Liver (tissue), 8 donors: ENCODE measurements at regions not wholly inside any gene's neighbourhood (a gene's known extent, or its start where the extent isn't known, plus 50 kb on each side); places are given as distances from the start of the nearest gene placed in this dataset.

Experiments
- DNase-seq: peaks from one replicate; pipeline ENCODE4 v3.0.0-alpha.2; 2017; ENCODE audit warnings: low spot score
- H3K27ac ChIP-seq, 2 donors: one replicate each; pipeline ENCODE4 v1.7.0; 2013; ENCODE audit warnings: inconsistent platforms in 2 of 2, low read length in 2 of 2, control low read depth in 1 of 2, low read depth in 1 of 2, mild to moderate bottlenecking in 1 of 2
- H3K27me3 ChIP-seq, 4 donors: one replicate each; pipeline versions ENCODE4 v1.6.1 to v1.7.0; 2013; ENCODE audit warnings: low read length in 3 of 4, inconsistent platforms in 1 of 4, mild to moderate bottlenecking in 1 of 4, moderate library complexity in 1 of 4; ENCODE audit not compliant: control insufficient read depth in 4 of 4, insufficient read depth in 4 of 4
- H3K36me3 ChIP-seq, 4 donors: one replicate each; pipeline versions ENCODE4 v1.6.1 to v1.7.0; 2013; ENCODE audit warnings: low read length in 3 of 4, mild to moderate bottlenecking in 3 of 4, low read depth in 1 of 4, moderate library complexity in 1 of 4; ENCODE audit not compliant: control insufficient read depth in 4 of 4, insufficient read depth in 3 of 4
- H3K4me1 ChIP-seq, 4 donors: one replicate each; pipeline versions ENCODE4 v1.6.1 to v1.7.0; 2013; ENCODE audit warnings: low read length in 3 of 4, mild to moderate bottlenecking in 3 of 4, moderate library complexity in 1 of 4; ENCODE audit not compliant: control insufficient read depth in 4 of 4, insufficient read depth in 4 of 4
- H3K4me3 ChIP-seq, 3 donors: one replicate each; pipeline versions ENCODE4 v1.6.1 to v1.7.0; 2013; ENCODE audit warnings: low read length in 3 of 3, control low read depth in 1 of 3, low read depth in 1 of 3, mild to moderate bottlenecking in 1 of 3
- H3K9ac ChIP-seq, 2 donors: one replicate each; pipeline ENCODE4 v1.7.0; 2013; ENCODE audit warnings: low read length in 2 of 2, mild to moderate bottlenecking in 2 of 2, moderate library complexity in 2 of 2, control low read depth in 1 of 2, low read depth in 1 of 2
- H3K9me3 ChIP-seq, 4 donors: one replicate each; pipeline versions ENCODE4 v1.6.1 to v1.7.0; 2013; ENCODE audit warnings: low read length in 3 of 4; ENCODE audit not compliant: control insufficient read depth in 4 of 4
- ATF3 ChIP-seq: IDR thresholded peaks from 2 replicates; pipeline ENCODE4 v1.6.1; 2016; ENCODE audit warnings: antibody characterized with exemption
- CTCF ChIP-seq: fragments of 150-350 bp; IDR thresholded peaks from 2 replicates; pipeline ENCODE4 v1.5.1; 2017; ENCODE audit warnings: improper control_type of control experiment, low read depth, low read length; ENCODE audit not compliant: missing input control
- EGR1 ChIP-seq, 2 donors: IDR thresholded peaks; 2 replicates each; pipeline ENCODE4 v1.6.1; 2016 to 2018; ENCODE audit warnings: antibody characterized with exemption in 2 of 2, low read depth in 2 of 2
- FOXA1 ChIP-seq: IDR thresholded peaks from 2 replicates; pipeline ENCODE4 v1.6.1; 2016; ENCODE audit warnings: antibody characterized with exemption
- FOXA2 ChIP-seq: IDR thresholded peaks from 2 replicates; pipeline ENCODE4 v1.6.1; 2016; ENCODE audit warnings: antibody characterized with exemption
- GABPA ChIP-seq, 2 donors: IDR thresholded peaks in 1 of 2; conservative IDR thresholded peaks in 1 of 2; 2 replicates each; pipeline ENCODE4 v1.6.1; 2016; ENCODE audit warnings: antibody characterized with exemption in 2 of 2, mild to moderate bottlenecking in 1 of 2, moderate library complexity in 1 of 2
- HNF4A ChIP-seq, 2 donors: conservative IDR thresholded peaks; 2 replicates each; pipeline ENCODE4 v1.6.1; 2016; ENCODE audit warnings: antibody characterized with exemption in 2 of 2, mild to moderate bottlenecking in 2 of 2
- HNF4G ChIP-seq: IDR thresholded peaks from 2 replicates; pipeline ENCODE4 v1.6.1; 2016; ENCODE audit warnings: antibody characterized with exemption
- JUND ChIP-seq, 2 donors: IDR thresholded peaks; 2 replicates each; pipeline ENCODE4 v1.6.1; 2016; ENCODE audit warnings: antibody characterized with exemption in 2 of 2
- MAX ChIP-seq: IDR thresholded peaks from 2 replicates; pipeline ENCODE4 v1.6.1; 2016; ENCODE audit warnings: antibody characterized with exemption
- NR2F2 ChIP-seq: IDR thresholded peaks from 2 replicates; pipeline ENCODE4 v1.6.1; 2016; ENCODE audit warnings: antibody characterized with exemption
- RAD21 ChIP-seq, 2 donors: IDR thresholded peaks; 2 replicates each; pipeline ENCODE4 v1.6.1; 2016; ENCODE audit warnings: antibody characterized with exemption in 2 of 2, mild to moderate bottlenecking in 2 of 2
- REST ChIP-seq: IDR thresholded peaks from 2 replicates; pipeline ENCODE4 v1.6.1; 2016; ENCODE audit warnings: antibody characterized with exemption, mild to moderate bottlenecking
- RXRA ChIP-seq, 2 donors: IDR thresholded peaks; 2 replicates each; pipeline ENCODE4 v1.6.1; 2017 to 2018; ENCODE audit warnings: antibody characterized with exemption in 2 of 2, mild to moderate bottlenecking in 1 of 2
- SP1 ChIP-seq: IDR thresholded peaks from 2 replicates; pipeline ENCODE4 v1.6.1; 2018; ENCODE audit warnings: antibody characterized with exemption, mild to moderate bottlenecking
- TAF1 ChIP-seq: conservative IDR thresholded peaks from 2 replicates; pipeline ENCODE4 v1.6.1; 2016; ENCODE audit warnings: antibody characterized with exemption, mild to moderate bottlenecking
- YY1 ChIP-seq: IDR thresholded peaks from 2 replicates; pipeline ENCODE4 v1.6.1; 2016; ENCODE audit warnings: antibody characterized with exemption, mild to moderate bottlenecking
- ZBTB33 ChIP-seq: IDR thresholded peaks from 2 replicates; pipeline ENCODE4 v1.6.1; 2016; ENCODE audit warnings: antibody characterized with exemption
- WGBS: extraction: QIAGEN DNeasy Blood & Tissue Kit; methylation state at CpG from one replicate; pipeline ENCODE4 v1.1.7; 2013; 5-methylcytosine and 5-hydroxymethylcytosine counted together
- donor health status: healthy.
- donor health status: healthy.
- donor health status: healthy.
- donor health status: healthy.
- donor health status: healthy.

- no peak overlapping the region for H3K9ac ChIP-seq
- DNase-seq, result no peak
- no peak for TF ChIP-seq HNF4A (conservative IDR thresholded peaks at IDR 0.05)
- no peak for TF ChIP-seq ZBTB33
- TF ChIP-seq ATF3, result no peak
- no peak for TF ChIP-seq NR2F2
- TF ChIP-seq RAD21 (IDR thresholded peaks at IDR 0.05), result no peak
- no peak for TF ChIP-seq REST
- TF ChIP-seq GABPA (IDR thresholded peaks at IDR 0.05 in 1 of 2, conservative IDR thresholded peaks at IDR 0.05 in 1 of 2), result no peak
- TF ChIP-seq EGR1 (IDR thresholded peaks at IDR 0.05; ENCODE audit: low read depth in 2 of 2), result no peak
- no peak for TF ChIP-seq TAF1
- no peak for TF ChIP-seq YY1
- no peak for TF ChIP-seq FOXA2
- no peak for TF ChIP-seq FOXA1
- no peak for TF ChIP-seq SP1
- TF ChIP-seq JUND (IDR thresholded peaks at IDR 0.05), result no peak
- TF ChIP-seq HNF4G, result no peak
- TF ChIP-seq RXRA (IDR thresholded peaks at IDR 0.05), result no peak
- no peak for TF ChIP-seq CTCF
- no peak for TF ChIP-seq MAX
- 82% methylated on average over 4 of the region's 4 CpGs for WGBS
- no peak overlapping the region for H3K27ac ChIP-seq
- no peaks in the 10 kb centered on the region for H3K36me3 ChIP-seq
- no peaks in the 10 kb centered on the region for H3K4me1 ChIP-seq
- peaks cover 0 to 11% (median 5%) of the 10 kb centered on the region in 4 donors for H3K9me3 ChIP-seq
- no peak overlapping the region for H3K4me3 ChIP-seq
- H3K27me3 ChIP-seq, result no peaks in the 10 kb centered on the region
Measured at GRCh38 chr13:94933936-94934335, 221.6 kb upstream of the SOX21 start.
